ENCODE measurements at regions not wholly inside any gene's neighbourhood (a gene's known extent, or its start where the extent isn't known, plus 50 kb on each side); places are given as distances from the start of the nearest gene placed in this dataset.

GRCh38 chr17:14940108-14940937, 324.8 kb downstream of the PMP22 start:
- DNase-seq: no peak

- DNase-seq: no peak
Observed at GRCh38 chr17:14935845-14936485, 329.2 kb downstream of the PMP22 start.

GRCh38 chr17:14935139-14935841, 329.8 kb downstream of the PMP22 start:
- DNase-seq: no peak

- DNase-seq: no peak
Observed at GRCh38 chr17:14933676-14934075, 331.4 kb downstream of the PMP22 start.

- peak in 1 of 2 donors; percentile 50 for DNase-seq
Observed at GRCh38 chr17:14926526-14927122, 338.5 kb downstream of the PMP22 start.

GRCh38 chr17:14926073-14926472, 339.1 kb downstream of the PMP22 start:
- DNase-seq: no peak

- DNase-seq: no peak
Observed at GRCh38 chr17:14925498-14925897, 339.6 kb downstream of the PMP22 start.

- DNase-seq: no peak
Observed at GRCh38 chr17:14923981-14924380, 341.1 kb downstream of the PMP22 start.

- no peak for DNase-seq
Observed at GRCh38 chr17:14922411-14922810, 342.7 kb downstream of the PMP22 start.

GRCh38 chr17:14921936-14922335, 343.2 kb downstream of the PMP22 start:
- DNase-seq: no peak

- no peak for DNase-seq
Observed at GRCh38 chr17:14919631-14920213, 345.4 kb downstream of the PMP22 start.

GRCh38 chr17:14919094-14919493, 346.0 kb downstream of the PMP22 start:
- DNase-seq: no peak

GRCh38 chr17:14918540-14918939, 346.6 kb downstream of the PMP22 start:
- no peak for DNase-seq

GRCh38 chr17:14910916-14911315, 354.2 kb downstream of the PMP22 start:
- DNase-seq: no peak

- no peak for DNase-seq
Observed at GRCh38 chr17:14904386-14904785, 360.7 kb downstream of the PMP22 start.

GRCh38 chr17:14903854-14904253, 361.3 kb downstream of the PMP22 start:
- DNase-seq: no peak

- no peak for DNase-seq
Observed at GRCh38 chr17:14902803-14903202, 362.3 kb downstream of the PMP22 start.

GRCh38 chr17:14902297-14902696, 362.8 kb downstream of the PMP22 start:
- DNase-seq: no peak

GRCh38 chr17:14901376-14901775, 363.8 kb downstream of the PMP22 start:
- DNase-seq: no peak

- DNase-seq: no peak
Observed at GRCh38 chr17:14886200-14886739, 378.9 kb downstream of the PMP22 start.

- no peak for DNase-seq
Observed at GRCh38 chr17:14882131-14882530, 383.0 kb downstream of the PMP22 start.

- DNase-seq: no peak
Observed at GRCh38 chr17:14875557-14876412, 389.3 kb downstream of the PMP22 start.
